ENCODE measurements at regions not wholly inside any gene's neighbourhood (a gene's known extent, or its start where the extent isn't known, plus 50 kb on each side); places are given as distances from the start of the nearest gene placed in this dataset.

- no peak for DNase-seq (ENCODE audit: low read depth)
- TF ChIP-seq CTCF (conservative IDR thresholded peaks at IDR 0.05; ENCODE audit: low read depth, low read length): no peak
- no peak overlapping the region for H3K4me3 ChIP-seq (ENCODE audit: low read length)
These were observed 508.1 kb downstream of the PCNX1 start for GRCh38 chr14:71415404-71415690.

- DNase-seq (ENCODE audit: low read depth): no peak
- no peak for TF ChIP-seq CTCF (conservative IDR thresholded peaks at IDR 0.05; ENCODE audit: low read depth, low read length)
- H3K4me3 ChIP-seq (ENCODE audit: low read length): no peak overlapping the region
These were observed 509.1 kb downstream of the PCNX1 start for GRCh38 chr14:71416392-71416791.

GRCh38 chr14:71418532-71419245 is 511.4 kb downstream of the PCNX1 start:
- TF ChIP-seq CTCF (conservative IDR thresholded peaks at IDR 0.05; ENCODE audit: low read depth, low read length): no peak
- no peak for DNase-seq (ENCODE audit: low read depth)
- no peak overlapping the region for H3K4me3 ChIP-seq (ENCODE audit: low read length)

GRCh38 chr14:71423481-71423880 is 508.7 kb upstream of the RGS6 start:
- no peak overlapping the region for H3K4me3 ChIP-seq (ENCODE audit: low read length)
- no peak for DNase-seq (ENCODE audit: low read depth)
- no peak for TF ChIP-seq CTCF (conservative IDR thresholded peaks at IDR 0.05; ENCODE audit: low read depth, low read length)

GRCh38 chr14:71424941-71425340 is 507.3 kb upstream of the RGS6 start:
- no peak for TF ChIP-seq CTCF (conservative IDR thresholded peaks at IDR 0.05; ENCODE audit: low read depth, low read length)
- H3K4me3 ChIP-seq (ENCODE audit: low read length): no peak overlapping the region
- DNase-seq (ENCODE audit: low read depth): no peak

GRCh38 chr14:71426001-71426400 is 506.2 kb upstream of the RGS6 start:
- no peak for TF ChIP-seq CTCF (conservative IDR thresholded peaks at IDR 0.05; ENCODE audit: low read depth, low read length)
- no peak overlapping the region for H3K4me3 ChIP-seq (ENCODE audit: low read length)
- DNase-seq (ENCODE audit: low read depth): no peak

GRCh38 chr14:71429902-71430301 is 502.3 kb upstream of the RGS6 start:
- no peak overlapping the region for H3K4me3 ChIP-seq (ENCODE audit: low read length)
- DNase-seq (ENCODE audit: low read depth): no peak
- no peak for TF ChIP-seq CTCF (conservative IDR thresholded peaks at IDR 0.05; ENCODE audit: low read depth, low read length)
